Cardiac muscle cell (in vitro differentiated cells and primary cell): ENCODE measurements at regions not wholly inside any gene's neighbourhood (a gene's known extent, or its start where the extent isn't known, plus 50 kb on each side); places are given as distances from the start of the nearest gene placed in this dataset.

Source experiments
- DNase-seq, 2 donors: peaks; one replicate each; pipeline versions ENCODE4 v3.0.0 to v3.0.0-alpha.2; 2010 to 2017; ENCODE audit warnings: low read depth in 1 of 2, low spot score in 1 of 2
- H3K27ac ChIP-seq: fragments of 200-600 bp; sonication (generic); 2 replicates; pipeline ENCODE4 v1.5.1; 2016
- H3K27me3 ChIP-seq: fragments of 200-600 bp; sonication (generic); 2 replicates; pipeline ENCODE4 v1.6.0; 2016; ENCODE audit warnings: control low read depth
- H3K36me3 ChIP-seq: fragments of 200-600 bp; sonication (generic); 2 replicates; pipeline ENCODE4 v1.5.1; 2016; ENCODE audit warnings: control low read depth
- H3K4me1 ChIP-seq: fragments of 200-600 bp; sonication (generic); 2 replicates; pipeline ENCODE4 v1.8.1; 2017; ENCODE audit warnings: low read depth, mild to moderate bottlenecking, mixed run types
- H3K4me3 ChIP-seq: fragments of 200-600 bp; sonication (generic); 2 replicates; pipeline ENCODE4 v1.5.1; 2016; ENCODE audit warnings: mild to moderate bottlenecking
- H3K9me3 ChIP-seq: fragments of 200-600 bp; sonication (generic); 2 replicates; pipeline ENCODE4 v1.5.1; 2017; ENCODE audit warnings: low read depth, mild to moderate bottlenecking, control low read depth
- TF ChIP-seq, protein P1 (sequence below): IDR thresholded peaks from 2 replicates; pipeline ENCODE4 v1.5.1; 2012; ENCODE audit warnings: low read depth, mild to moderate bottlenecking, low read length

DNA sequence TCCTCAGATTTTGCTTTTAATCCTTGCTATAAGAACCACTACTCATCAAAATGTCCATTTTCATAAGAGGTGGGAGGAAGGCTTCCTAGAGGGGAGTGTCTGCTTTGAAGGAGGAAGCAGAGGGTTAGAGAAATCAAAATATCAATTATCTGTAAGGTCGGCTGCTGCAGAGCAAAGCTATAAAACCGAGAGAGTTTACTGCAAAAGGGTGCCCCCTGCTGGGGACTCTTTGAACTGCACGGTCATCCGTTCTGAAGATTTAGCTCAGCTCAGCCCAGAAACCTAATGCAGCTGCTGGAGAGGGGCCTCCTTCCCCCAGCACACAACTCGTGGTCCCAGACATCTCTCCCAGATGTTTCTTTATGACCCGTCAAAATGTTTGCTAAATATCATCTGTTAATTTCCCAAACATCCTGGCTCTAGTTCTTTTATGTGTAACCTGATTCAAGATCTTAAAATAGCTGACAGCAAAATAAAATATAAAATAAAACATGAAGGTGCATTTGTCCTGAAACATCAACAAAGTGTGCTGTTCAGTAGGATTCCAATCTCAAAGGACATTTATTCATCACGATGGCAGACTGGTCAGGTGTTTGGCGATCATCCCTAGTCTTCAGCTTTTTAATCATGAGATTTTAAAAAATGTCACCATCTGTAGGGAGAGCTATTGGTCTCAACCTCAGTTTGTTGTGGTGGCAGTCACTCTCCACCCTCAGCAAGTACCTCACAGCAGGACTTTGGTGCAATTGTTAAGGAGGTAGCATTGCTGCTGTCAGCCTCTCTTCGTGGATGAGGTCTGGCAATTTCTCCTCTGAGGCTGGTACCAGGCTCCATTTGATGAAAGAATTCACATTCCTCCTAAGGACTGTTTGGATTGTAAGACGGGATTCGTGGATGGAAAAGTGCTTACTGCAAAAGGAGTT lies 185.9 kb downstream of the MTX2 start:
- H3K4me1 ChIP-seq, result no peaks in the 10 kb centered on the region
- peaks cover 12% of the 10 kb centered on the region for H3K27me3 ChIP-seq
- no peaks in the 10 kb centered on the region for H3K36me3 ChIP-seq
- no peaks in the 10 kb centered on the region for H3K9me3 ChIP-seq
- DNase-seq, result peak; percentile 76 to 83
- no peak overlapping the region for H3K27ac ChIP-seq
- TF ChIP-seq, protein P1, sequence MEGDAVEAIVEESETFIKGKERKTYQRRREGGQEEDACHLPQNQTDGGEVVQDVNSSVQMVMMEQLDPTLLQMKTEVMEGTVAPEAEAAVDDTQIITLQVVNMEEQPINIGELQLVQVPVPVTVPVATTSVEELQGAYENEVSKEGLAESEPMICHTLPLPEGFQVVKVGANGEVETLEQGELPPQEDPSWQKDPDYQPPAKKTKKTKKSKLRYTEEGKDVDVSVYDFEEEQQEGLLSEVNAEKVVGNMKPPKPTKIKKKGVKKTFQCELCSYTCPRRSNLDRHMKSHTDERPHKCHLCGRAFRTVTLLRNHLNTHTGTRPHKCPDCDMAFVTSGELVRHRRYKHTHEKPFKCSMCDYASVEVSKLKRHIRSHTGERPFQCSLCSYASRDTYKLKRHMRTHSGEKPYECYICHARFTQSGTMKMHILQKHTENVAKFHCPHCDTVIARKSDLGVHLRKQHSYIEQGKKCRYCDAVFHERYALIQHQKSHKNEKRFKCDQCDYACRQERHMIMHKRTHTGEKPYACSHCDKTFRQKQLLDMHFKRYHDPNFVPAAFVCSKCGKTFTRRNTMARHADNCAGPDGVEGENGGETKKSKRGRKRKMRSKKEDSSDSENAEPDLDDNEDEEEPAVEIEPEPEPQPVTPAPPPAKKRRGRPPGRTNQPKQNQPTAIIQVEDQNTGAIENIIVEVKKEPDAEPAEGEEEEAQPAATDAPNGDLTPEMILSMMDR, result peak; percentile 92
- H3K4me3 ChIP-seq, result no peak overlapping the region

DNA sequence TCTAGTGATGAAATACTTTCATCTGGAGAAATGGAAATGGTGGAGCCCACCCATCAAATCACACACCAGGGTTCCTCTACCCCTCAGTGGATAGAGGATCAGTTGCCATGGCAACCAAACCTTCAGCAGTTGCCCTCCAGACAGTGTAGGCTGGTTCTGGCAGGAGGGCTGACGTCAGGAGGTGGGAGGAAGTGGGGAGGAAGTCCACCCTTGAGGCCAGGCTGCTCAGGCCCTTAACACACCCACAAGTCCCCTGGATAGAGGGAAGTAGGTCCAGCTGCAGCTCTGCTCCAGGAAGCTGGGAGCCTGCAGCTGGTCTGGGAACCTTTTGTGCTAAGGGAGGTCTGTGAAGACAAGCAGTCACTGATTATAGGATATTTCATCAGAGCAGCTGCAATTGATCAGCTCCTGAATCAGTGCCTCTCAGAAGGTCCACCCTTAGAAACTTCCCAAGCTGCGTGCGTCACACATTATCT lies 186.6 kb downstream of the MTX2 start:
- Histone ChIP-seq H3K27ac (no peak overlapping the region), H3K9me3 (no peaks in the 10 kb centered on the region)

DNA sequence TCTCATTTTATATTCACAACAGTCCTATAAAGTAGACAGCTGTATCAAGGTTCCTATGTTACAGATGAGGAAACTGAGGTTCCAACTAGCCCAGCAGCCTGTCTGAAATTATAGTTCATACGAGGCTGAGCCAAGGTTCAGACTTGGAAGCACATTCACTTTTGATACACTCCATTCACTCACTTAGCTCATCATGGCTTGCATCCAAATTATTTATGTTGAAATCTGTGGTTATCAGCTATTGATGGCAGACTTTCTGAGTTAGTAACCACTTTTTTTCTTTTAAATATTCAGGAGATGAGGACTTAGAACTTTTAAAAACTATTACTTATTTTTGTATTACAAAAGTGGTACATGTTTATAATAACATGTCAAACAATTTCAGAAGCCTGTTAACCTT lies 188.2 kb downstream of the MTX2 start:
- Histone ChIP-seq H3K9me3 (no peaks in the 10 kb centered on the region), H3K27me3 (peaks cover 12% of the 10 kb centered on the region), H3K4me3 (no peak overlapping the region), H3K36me3 (no peaks in the 10 kb centered on the region), H3K4me1 (no peaks in the 10 kb centered on the region), H3K27ac (no peak overlapping the region)
- TF ChIP-seq, protein P1, result no peak
- peak in 1 of 2 donors; percentile 33 for DNase-seq

More for the DNA sequence above, 186.6 kb downstream of the MTX2 start:
- peak; percentile 5 to 85 for DNase-seq
- no peaks in the 10 kb centered on the region for H3K4me1 ChIP-seq
- peaks cover 12% of the 10 kb centered on the region for H3K27me3 ChIP-seq
- no peaks in the 10 kb centered on the region for H3K36me3 ChIP-seq
- TF ChIP-seq, protein P1, result no peak
- no peak overlapping the region for H3K4me3 ChIP-seq

DNA sequence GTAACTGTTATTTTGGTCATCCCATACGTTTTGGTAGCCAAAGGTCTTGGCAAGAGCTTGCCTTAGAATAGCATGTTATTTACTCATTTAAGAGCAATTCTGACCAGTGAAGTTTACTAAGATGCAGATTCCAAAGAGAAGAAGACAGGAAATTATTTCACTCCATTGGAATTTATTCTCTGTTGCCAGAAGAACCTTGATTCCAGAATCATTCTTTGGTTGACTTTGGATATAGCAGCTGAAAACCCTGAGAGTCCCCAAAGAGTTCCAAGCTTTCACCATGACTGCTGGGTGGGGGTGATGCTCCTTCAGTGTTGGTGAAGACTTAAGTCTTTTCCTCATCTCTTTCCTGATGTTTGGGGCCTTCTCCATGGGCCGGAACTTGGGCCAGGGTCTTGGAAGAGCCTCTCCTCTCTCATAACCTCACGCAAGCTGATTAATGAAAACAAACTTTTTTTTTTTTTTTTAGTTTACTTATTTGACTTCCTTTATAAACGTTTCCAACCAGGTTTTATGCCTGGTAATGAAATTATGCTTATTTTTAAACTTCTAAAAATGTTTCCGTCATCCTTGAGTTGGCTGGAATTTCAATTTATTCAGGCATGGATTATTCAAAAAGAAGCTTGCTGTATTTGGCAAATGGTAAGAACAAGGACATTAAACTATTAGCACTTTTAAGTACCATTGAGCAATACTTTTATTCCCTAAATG lies 192.0 kb downstream of the MTX2 start:
- H3K4me3 ChIP-seq, result no peak overlapping the region
- H3K9me3 ChIP-seq, result no peaks in the 10 kb centered on the region
- H3K27me3 ChIP-seq, result peaks cover 12% of the 10 kb centered on the region
- H3K4me1 ChIP-seq, result no peaks in the 10 kb centered on the region
- peak in 1 of 2 donors; percentile 44 for DNase-seq
- TF ChIP-seq, protein P1, result no peak
- no peak overlapping the region for H3K27ac ChIP-seq
- no peaks in the 10 kb centered on the region for H3K36me3 ChIP-seq

DNA sequence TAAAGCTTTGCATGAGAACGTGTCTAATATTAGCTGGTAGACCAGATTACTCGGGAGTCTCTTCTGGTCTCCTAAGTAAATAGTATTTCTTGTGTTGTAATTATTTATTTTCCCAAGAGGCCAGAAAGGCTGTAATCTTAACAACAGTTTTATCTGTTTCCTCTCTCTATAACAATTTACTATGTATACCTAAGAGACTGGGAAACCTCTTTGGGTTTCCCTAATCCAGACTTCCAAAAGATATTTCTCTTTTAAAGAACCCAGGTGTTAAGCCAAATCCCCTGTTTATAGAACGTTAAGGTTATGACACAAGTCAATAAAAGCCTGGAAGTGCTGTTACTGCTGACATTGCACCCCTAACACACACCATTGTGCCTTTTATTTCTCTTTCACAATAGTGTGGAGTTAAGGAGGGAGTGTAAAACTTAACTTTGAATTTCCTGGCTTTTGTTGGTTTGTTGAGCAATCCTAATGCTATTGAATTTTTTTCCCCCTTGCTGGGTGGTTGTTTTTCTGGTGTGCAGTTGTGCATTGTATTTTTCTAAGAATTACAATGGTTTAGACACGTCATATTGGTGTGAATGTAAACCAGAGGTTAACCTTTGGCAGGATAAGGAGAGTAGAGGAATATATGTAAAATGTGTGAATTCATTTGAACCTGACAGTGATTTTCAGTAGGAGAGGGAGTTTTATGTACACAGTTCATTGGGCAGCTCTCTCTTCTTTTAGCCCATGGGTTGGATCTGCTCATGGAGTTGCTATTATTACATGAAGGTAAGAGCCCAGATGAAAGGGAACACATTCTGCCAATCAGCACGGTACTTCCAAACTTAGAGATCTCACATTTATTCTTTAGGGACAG lies 192.8 kb downstream of the MTX2 start:
- TF ChIP-seq, protein P1, result no peak
- no peaks in the 10 kb centered on the region for H3K4me1 ChIP-seq
- H3K4me3 ChIP-seq, result no peak overlapping the region
- peak in 1 of 2 donors; percentile 76 for DNase-seq
- no peaks in the 10 kb centered on the region for H3K36me3 ChIP-seq
- H3K27me3 ChIP-seq, result peaks cover 12% of the 10 kb centered on the region
- no peak overlapping the region for H3K27ac ChIP-seq
- H3K9me3 ChIP-seq, result no peaks in the 10 kb centered on the region
